Midbrain (tissue), 1 donor: ENCODE measurements at regions not wholly inside any gene's neighbourhood (a gene's known extent, or its start where the extent isn't known, plus 50 kb on each side); places are given as distances from the start of the nearest gene placed in this dataset.
"Not testable (repeated sequence)": the region's sequence is repeated elsewhere in the genome, so short reads cannot be mapped to it uniquely, and the experiment has no call there.

ENCODE experiments used
- DNase-seq: peaks from one replicate; lab custom pipeline; 2025; lab: John Stamatoyannopoulos, UW

GRCh38 chr1:194813096-194813495, 1626.7 kb upstream of the B3GALT2 start:
- no peak for DNase-seq

DNA sequence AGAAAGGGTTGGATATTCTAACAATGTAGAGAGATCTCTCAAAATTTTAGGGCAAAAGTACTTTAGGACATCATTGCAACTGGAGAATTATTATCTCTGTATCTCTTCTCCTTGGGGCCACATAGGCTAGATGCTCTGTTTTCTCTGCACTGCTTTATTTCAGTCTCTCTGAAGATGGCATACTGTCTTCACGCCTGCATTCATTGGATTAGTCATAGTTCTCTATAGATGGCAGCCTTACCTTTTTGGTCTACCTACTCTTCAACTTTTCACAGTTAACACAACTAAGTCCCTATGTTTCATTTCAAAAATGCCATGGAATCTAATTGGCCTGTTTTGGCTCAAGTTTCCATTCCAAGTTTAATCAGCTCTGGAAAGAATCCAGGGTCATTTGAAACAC, 1623.3 kb upstream of the B3GALT2 start:
- no peak for DNase-seq

GRCh38 chr1:194809215-194809614, 1622.8 kb upstream of the B3GALT2 start:
- DNase-seq, result no peak

GRCh38 chr1:194807530-194808220, 1621.3 kb upstream of the B3GALT2 start:
- no peak for DNase-seq

DNA sequence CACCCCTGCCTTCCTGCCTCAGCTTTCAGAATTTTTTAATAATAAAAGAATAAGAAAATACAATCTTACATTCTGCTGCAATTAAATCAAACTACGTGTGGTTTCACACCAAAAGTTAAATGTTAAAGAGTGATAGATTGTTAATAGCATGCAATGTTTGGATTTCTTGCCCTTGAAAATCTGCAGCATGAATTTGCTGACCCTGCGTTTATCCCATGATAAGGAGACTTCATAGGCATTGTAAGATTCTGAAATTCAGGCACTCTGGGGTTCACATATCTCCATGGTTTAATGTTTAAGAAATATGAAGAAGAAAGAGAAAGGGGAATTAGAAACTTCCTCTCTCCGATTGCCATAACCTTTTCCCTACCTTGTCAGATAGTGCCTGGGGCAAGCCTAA, 1616.2 kb upstream of the B3GALT2 start:
- DNase-seq, result no peak

DNA sequence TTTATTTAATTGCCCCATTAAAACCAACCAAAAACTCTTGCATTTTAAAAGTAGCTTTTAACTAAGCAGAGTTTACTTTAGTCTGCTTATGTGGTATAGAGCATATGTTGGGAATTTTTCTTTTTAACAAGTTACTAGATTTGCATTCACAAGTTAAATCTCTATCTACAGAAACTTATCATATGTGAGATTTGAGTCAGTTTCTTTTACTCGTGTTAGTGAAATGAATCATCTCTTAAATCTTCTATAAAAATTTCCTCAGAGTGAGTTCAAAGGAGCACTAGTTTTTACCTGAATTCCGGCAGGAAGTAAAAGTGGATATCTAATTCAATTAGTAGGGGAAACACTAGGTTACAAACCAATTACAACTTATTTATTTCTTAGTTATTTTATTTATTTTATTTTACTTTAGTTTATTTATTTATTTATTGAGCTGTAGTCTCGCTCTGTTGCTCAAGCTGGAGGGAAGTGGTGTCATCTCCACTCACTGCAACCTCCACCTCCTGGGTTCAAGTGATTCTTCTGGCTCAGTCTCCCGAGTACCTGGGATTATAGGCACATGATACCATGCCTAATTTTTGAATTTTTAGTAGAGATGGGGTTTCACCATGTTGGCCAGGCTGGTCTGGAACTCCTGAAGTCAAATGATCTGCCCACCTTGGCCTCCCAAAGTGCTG, 1609.6 kb upstream of the B3GALT2 start:
- DNase-seq, result no peak

DNA sequence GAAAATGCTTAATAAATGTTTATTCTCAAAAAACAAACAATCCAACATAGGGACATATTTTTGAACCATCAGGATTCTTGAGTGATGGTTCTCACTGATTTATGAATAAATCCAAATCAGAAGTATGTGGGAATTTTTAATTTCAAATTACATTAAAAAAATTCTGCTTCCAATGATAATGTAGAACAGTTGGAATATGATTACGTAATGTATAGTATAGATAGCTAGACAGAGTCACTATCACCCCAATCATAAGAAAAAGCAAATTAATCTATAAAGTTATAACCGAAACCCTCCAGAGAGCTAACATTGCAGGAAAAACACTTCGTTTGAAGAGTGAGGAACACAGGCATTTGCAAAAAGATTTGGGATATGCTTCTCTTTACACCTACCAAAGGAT, 1600.6 kb upstream of the B3GALT2 start:
- DNase-seq, result no peak

DNA sequence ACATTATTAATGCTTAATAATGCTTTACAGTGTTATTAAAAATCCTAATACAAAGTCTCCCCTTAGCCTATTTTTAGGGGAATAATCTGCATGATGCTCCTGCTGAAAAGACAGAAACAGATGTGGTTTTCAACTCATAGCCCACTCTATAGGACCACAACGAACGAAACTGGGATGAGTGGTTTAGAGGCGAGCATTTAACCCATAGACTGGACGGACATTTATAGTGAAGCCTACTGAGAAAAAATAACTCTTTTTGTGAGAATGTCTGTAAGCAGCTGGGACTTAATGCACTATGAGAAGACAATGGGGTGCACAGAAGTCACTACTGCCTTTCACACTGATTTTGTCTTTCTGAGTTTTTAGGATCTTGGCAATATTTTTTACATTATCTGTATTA, 1599.6 kb upstream of the B3GALT2 start:
- no peak for DNase-seq

GRCh38 chr1:194776657-194777056, 1590.2 kb upstream of the B3GALT2 start:
- no peak for DNase-seq

DNA sequence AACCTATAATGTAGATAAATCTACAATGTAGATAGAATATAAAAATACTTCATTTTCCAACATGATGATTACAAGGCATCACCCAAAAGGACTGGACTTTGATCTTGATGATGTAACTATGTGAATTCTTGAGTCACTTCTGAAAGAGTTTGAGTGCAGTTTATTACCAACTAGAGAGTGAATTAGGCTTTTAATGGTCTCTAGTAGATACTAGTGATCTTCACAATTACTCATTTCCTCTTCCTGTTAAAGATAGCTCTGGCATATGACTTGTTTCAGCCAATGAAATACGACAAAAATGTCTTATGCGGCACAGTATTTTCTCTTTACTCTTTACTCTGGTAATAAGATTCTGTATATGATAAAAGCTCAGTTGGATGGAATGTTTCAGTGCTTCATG, 1588.1 kb upstream of the B3GALT2 start:
- no peak for DNase-seq

DNA sequence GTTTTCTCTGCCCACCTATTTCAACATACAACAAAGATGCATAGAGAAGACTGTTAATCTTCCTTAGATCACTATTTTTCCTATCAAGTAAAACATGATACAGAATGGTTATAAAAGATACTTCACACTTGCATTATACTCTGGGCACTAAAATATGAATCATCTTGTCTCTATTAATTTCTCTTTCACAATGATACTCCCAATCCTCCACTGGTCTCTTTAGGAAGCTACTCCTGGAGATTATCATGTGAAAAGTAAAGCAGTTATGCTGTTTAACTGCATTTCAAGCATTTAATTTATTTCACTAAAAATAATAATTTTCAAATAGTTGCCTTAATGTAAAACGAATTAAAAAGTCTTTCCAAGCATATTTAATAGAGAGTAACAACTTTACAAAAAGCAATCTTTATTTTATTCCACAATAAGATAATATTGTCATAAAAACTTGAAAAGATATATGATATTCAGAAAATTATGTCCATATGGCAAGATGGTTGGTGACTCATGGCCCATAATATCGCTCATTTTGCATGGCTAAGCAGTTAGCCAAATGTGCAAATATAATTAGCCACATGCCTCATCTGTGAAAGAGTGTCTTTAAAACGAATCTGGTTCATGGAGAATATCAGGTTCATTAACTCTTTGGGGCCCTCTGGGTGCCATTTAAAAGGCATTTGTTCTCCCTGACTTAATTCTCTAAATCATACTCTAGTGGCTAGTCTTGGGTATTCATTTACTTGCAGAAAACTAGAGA, 1569.0 kb upstream of the B3GALT2 start:
- DNase-seq, result no peak

GRCh38 chr1:194738843-194739242, 1552.4 kb upstream of the B3GALT2 start:
- not testable (repeated sequence) for DNase-seq

DNA sequence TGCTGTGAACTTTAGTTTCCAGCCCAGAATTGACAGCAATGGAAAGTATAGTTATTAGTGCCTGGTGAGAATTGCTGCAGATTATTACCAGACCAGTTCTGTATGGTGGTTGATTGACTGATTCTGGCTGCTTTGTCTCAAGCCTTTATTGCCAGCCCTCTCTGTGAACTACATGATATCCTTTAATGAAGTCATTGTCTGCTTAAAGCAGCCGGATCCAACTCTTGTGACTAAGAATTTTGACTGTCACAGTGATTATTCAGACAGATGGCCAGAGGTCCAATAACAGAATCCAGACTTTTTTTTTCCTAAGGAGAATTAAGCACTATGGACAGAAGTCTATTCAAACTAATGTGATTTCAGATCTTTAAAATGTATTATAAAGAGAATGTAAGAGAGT, 1548.6 kb upstream of the B3GALT2 start:
- DNase-seq, result no peak

- no peak for DNase-seq
Observed at GRCh38 chr1:194731025-194731424, 1544.6 kb upstream of the B3GALT2 start.

GRCh38 chr1:194730304-194730703, 1543.9 kb upstream of the B3GALT2 start:
- DNase-seq, result no peak

DNA sequence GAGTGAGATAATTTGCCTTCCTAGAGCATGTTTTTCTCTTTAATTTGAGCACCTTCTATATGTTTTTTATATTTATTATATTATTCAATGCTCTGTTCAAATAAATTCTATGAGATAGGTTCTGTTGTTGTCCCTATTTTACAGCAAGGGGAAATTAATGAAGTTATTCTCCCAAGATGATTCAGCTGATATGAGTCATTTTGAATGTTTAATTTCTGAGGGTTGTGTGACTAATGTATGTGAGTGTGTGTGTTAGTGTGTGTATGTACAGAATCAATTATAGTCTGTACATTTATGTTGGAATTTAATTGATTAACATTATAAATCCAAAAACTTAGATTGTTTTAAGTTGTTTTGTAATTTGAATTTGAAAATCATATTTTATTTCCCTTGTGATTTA, 1536.7 kb upstream of the B3GALT2 start:
- no peak for DNase-seq

- no peak for DNase-seq
Observed at GRCh38 chr1:194717941-194718340, 1531.5 kb upstream of the B3GALT2 start.

GRCh38 chr1:194717334-194717733, 1530.9 kb upstream of the B3GALT2 start:
- DNase-seq, result no peak

DNA sequence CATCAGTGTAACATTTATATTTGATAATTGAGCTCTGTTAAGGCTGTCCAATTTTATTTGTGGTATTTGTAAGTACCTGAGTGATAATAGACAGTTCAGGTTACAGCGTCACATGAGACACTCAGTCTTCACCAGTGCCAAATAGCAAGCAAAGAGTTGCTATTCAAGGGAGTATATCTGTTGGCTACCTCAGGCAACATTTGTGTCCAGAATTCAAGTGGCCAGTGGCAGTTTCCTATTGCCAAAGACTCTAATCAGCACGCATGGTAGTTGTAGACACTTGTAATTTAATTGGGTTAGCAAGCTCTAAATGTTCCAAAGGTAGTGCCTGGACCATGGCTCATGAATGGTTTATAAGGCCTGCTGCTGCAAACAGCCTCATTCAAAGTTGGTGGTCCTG, 1524.3 kb upstream of the B3GALT2 start:
- DNase-seq, result no peak

DNA sequence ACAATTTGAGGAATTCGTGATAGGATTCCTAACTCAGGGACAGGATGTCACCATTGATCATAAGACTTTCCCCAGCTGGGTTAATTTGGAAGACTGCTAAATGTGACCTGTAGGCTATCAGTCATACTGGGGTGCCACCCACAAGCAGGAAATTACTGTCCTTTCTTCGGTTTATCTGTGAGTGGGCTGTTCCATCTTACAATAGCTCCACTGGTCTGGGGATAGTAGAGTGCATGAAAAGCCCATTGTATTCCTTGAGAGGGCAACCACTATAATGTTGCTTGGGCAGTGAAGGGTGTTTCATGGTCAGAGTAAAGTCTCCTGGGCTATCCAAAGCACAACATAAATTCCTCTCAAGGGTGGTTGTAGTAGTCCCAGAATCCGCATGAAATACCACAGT, 1523.0 kb upstream of the B3GALT2 start:
- no peak for DNase-seq

DNA sequence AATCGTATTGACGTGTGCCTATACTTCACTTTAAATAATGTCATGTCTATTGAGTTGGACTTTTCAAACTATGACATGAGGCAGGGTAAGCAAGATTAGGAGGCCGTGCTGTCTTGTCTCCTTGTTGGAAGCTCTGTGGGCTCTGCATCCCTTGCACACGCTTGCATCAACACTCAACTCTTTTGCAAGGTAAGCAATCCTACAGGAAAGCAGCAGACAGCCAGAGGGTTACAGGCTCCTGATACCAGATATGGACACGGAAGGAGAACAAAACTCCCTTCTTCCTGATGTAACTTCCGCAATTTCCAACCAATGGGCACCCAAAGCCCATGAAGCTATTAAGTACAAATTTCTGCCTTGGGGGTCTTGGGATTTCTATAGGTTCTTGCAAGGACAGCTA, 1520.7 kb upstream of the B3GALT2 start:
- no peak for DNase-seq

- DNase-seq, result no peak
Observed at GRCh38 chr1:194705123-194705854, 1518.9 kb upstream of the B3GALT2 start.
